ENCODE measurements at regions not wholly inside any gene's neighbourhood (a gene's known extent, or its start where the extent isn't known, plus 50 kb on each side); places are given as distances from the start of the nearest gene placed in this dataset.

GRCh38 chr18:42510540-42510939 is 555.5 kb downstream of the PIK3C3 start:
- Histone ChIP-seq H3K9me3 (replicated peaks; ENCODE audit: control insufficient read depth, insufficient read depth, low read depth, low read length) (no peaks in the 10 kb centered on the region), H3K36me3 (ENCODE audit: control insufficient read depth, insufficient read depth, low read length) (no peaks in the 10 kb centered on the region), H3K9me1 (ENCODE audit: control insufficient read depth, insufficient read depth, low read length) (no peaks in the 10 kb centered on the region), H3K79me2 (ENCODE audit: control insufficient read depth, insufficient read depth, low read length) (no peaks in the 10 kb centered on the region), H4K20me1 (replicated peaks; ENCODE audit: control insufficient read depth, insufficient read depth, low read length) (no peaks in the 10 kb centered on the region), H3K4me3 (no peak overlapping the region), H2AFZ (ENCODE audit: low read depth, low read length) (no peak overlapping the region), H3K27ac (ENCODE audit: extremely low read depth, low read depth, low read length) (no peak overlapping the region), H3K4me2 (ENCODE audit: insufficient read depth, low read length) (no peak overlapping the region), H3K9ac (ENCODE audit: insufficient read depth in 1 of 2, low read depth in 2 of 2, low read length in 2 of 2) (no peak overlapping the region), H3K27me3 (ENCODE audit: control insufficient read depth in 2 of 2, insufficient read depth in 2 of 2, low read length in 2 of 2) (no peaks in the 10 kb centered on the region), H3K4me1 (replicated peaks in 1 of 2; ENCODE audit: control insufficient read depth in 2 of 2, insufficient read depth in 2 of 2, low read length in 2 of 2) (no peaks in the 10 kb centered on the region)
- TF ChIP-seq, protein P1, sequence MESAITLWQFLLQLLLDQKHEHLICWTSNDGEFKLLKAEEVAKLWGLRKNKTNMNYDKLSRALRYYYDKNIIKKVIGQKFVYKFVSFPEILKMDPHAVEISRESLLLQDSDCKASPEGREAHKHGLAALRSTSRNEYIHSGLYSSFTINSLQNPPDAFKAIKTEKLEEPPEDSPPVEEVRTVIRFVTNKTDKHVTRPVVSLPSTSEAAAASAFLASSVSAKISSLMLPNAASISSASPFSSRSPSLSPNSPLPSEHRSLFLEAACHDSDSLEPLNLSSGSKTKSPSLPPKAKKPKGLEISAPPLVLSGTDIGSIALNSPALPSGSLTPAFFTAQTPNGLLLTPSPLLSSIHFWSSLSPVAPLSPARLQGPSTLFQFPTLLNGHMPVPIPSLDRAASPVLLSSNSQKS (CRISPR knock-in tag; IDR thresholded peaks at IDR 0.05) = no peak
- TF ChIP-seq PBX2 (CRISPR knock-in tag; IDR thresholded peaks at IDR 0.05; ENCODE audit: low read depth) (no peak), PBX2 (tag; conservative IDR thresholded peaks at IDR 0.05; ENCODE audit: low read depth) (no peak), ZNF444 (CRISPR knock-in tag; IDR thresholded peaks at IDR 0.05) (no peak), ZFP36 (IDR thresholded peaks at IDR 0.05; ENCODE audit: low read depth, low read length, partially characterized antibody) (no peak), RBM39 (optimal IDR thresholded peaks at IDR 0.05; ENCODE audit: low read depth, low read length) (no peak), SPI1 (IDR thresholded peaks at IDR 0.05; ENCODE audit: borderline replicate concordance, low read depth, low read length) (no peak), ZNF197 (CRISPR knock-in tag; IDR thresholded peaks at IDR 0.05; ENCODE audit: low read depth) (no peak), NFIC (IDR thresholded peaks at IDR 0.05) (no peak), ZNF384 (IDR thresholded peaks at IDR 0.05; ENCODE audit: low read depth, low read length) (no peak), ATF6 (CRISPR knock-in tag; IDR thresholded peaks at IDR 0.05) (no peak), ZNF583 (CRISPR knock-in tag; IDR thresholded peaks at IDR 0.05) (no peak), TEAD1 (CRISPR knock-in tag; IDR thresholded peaks at IDR 0.05) (no peak), OTX1 (CRISPR knock-in tag; IDR thresholded peaks at IDR 0.05) (no peak)
- TF ChIP-seq, protein P2, sequence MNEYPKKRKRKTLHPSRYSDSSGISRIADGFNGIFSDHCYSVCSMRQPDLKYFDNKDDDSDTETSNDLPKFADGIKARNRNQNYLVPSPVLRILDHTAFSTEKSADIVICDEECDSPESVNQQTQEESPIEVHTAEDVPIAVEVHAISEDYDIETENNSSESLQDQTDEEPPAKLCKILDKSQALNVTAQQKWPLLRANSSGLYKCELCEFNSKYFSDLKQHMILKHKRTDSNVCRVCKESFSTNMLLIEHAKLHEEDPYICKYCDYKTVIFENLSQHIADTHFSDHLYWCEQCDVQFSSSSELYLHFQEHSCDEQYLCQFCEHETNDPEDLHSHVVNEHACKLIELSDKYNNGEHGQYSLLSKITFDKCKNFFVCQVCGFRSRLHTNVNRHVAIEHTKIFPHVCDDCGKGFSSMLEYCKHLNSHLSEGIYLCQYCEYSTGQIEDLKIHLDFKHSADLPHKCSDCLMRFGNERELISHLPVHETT (CRISPR knock-in tag; conservative IDR thresholded peaks at IDR 0.05 in 1 of 2, IDR thresholded peaks at IDR 0.05 in 1 of 2) = no peak
- in situ Hi-C loops (cut with MboI) (no loop called here), intact Hi-C loops (cut with micrococcal nuclease) (no loop called here)
- POLR2A ChIA-PET = no interaction called here
- no peak for ATAC-seq
- no TSS peak for BruUV-seq (replicated peaks)
- FAIRE-seq = no peak
- DNase-seq (ENCODE audit: extremely low read depth in 1 of 4, low spot score in 3 of 4) = no peak
- CTCF ChIA-PET (ENCODE audit: low intra/inter-chr PET ratio) = no interaction called here
